Natural killer cell (primary cell): ENCODE measurements at regions not wholly inside any gene's neighbourhood (a gene's known extent, or its start where the extent isn't known, plus 50 kb on each side); places are given as distances from the start of the nearest gene placed in this dataset.

ENCODE experiments used
- ATAC-seq, 3 donors: fragments of 150-1000 bp in 2 of 3; fragments of 200-7000 bp in 1 of 3; cut with Tn5 transposase; 1 replicate in 1 of 3; 2 replicates in 2 of 3; pipeline ENCODE4 v1.10.0; 2021; ENCODE audit warnings: mild to moderate bottlenecking in 2 of 3, moderate library complexity in 2 of 3
- DNase-seq, 2 donors: peaks; one replicate each; pipeline versions ENCODE4 v3.0.0 to v3.0.0-alpha.2; 2013 to 2021; ENCODE audit warnings: mixed read lengths in 1 of 2
- H3K27ac ChIP-seq: one replicate; pipeline ENCODE4 v1.5.1; 2013; ENCODE audit warnings: mild to moderate bottlenecking, low read length
- H3K27me3 ChIP-seq: one replicate; pipeline ENCODE4 v1.6.1; 2013; ENCODE audit warnings: low read length; ENCODE audit not compliant: control insufficient read depth, insufficient read depth
- H3K36me3 ChIP-seq: one replicate; pipeline ENCODE4 v1.6.1; 2013; ENCODE audit warnings: low read length; ENCODE audit not compliant: control insufficient read depth, insufficient read depth
- H3K4me1 ChIP-seq: one replicate; pipeline ENCODE4 v1.6.1; 2013; ENCODE audit warnings: low read length; ENCODE audit not compliant: control insufficient read depth, insufficient read depth
- H3K4me3 ChIP-seq: one replicate; pipeline ENCODE4 v1.5.1; 2013; ENCODE audit warnings: low read length
- H3K9me3 ChIP-seq: one replicate; pipeline ENCODE4 v1.6.1; 2013; ENCODE audit warnings: low read length; ENCODE audit not compliant: control insufficient read depth, insufficient read depth
- H3K27ac Mint-ChIP-seq, 2 donors: one replicate each; pipeline ENCODE4 v1.8.0; 2022; ENCODE audit warnings: mild to moderate bottlenecking in 2 of 2, mixed read lengths in 2 of 2, moderate library complexity in 1 of 2
- H3K27me3 Mint-ChIP-seq, 2 donors: one replicate each; pipeline ENCODE4 v1.8.0; 2022; ENCODE audit warnings: low read depth in 2 of 2, mixed read lengths in 2 of 2
- H3K36me3 Mint-ChIP-seq: one replicate; pipeline ENCODE4 v1.8.0; 2022; ENCODE audit warnings: mixed read lengths
- H3K4me1 Mint-ChIP-seq, 2 donors: one replicate each; pipeline ENCODE4 v1.8.0; 2022; ENCODE audit warnings: mixed read lengths in 2 of 2
- H3K4me3 Mint-ChIP-seq: one replicate; pipeline ENCODE4 v1.8.0; 2022; ENCODE audit warnings: mild to moderate bottlenecking, moderate library complexity, mixed read lengths
- H3K9me3 Mint-ChIP-seq, 2 donors: one replicate each; pipeline ENCODE4 v1.8.0; 2022; ENCODE audit warnings: mixed read lengths in 2 of 2
- WGBS: methylation state at CpG from one replicate; pipeline ENCODE4 v1.1.7; 2013; ENCODE audit warnings: missing lambda C conversion rate; ENCODE audit not compliant: insufficient coverage; 5-methylcytosine and 5-hydroxymethylcytosine counted together
- intact Hi-C: fragments of 100-400 bp; cut with micrococcal nuclease; formaldehyde crosslinking; loops from one replicate; pipeline ENCODE4 v1.14.2; 2022
- TF ChIP-seq, protein P1 (sequence below): fragments of 200-600 bp; IDR thresholded peaks from one replicate; pipeline ENCODE4 v1.8.0; 2022; ENCODE audit warnings: antibody characterized with exemption

GRCh38 chr1:98102345-98103030 is 181.7 kb upstream of the DPYD start:
- Histone ChIP-seq H3K4me3 (no peak overlapping the region), H3K27ac (no peak overlapping the region), H3K36me3 (no peaks in the 10 kb centered on the region), H3K9me3 (no peaks in the 10 kb centered on the region), H3K4me1 (no peaks in the 10 kb centered on the region), H3K27me3 (no peaks in the 10 kb centered on the region)
- Mint-ChIP-seq H3K4me1 (no peaks in the 10 kb centered on the region), H3K9me3 (peaks cover 10% of the 10 kb centered on the region in 2 donors), H3K36me3 (peaks cover 12% of the 10 kb centered on the region), H3K27ac (no peak overlapping the region), H3K4me3 (no peak overlapping the region), H3K27me3 (peaks cover 0 to 5% of the 10 kb centered on the region in 2 donors)
- no peak for ATAC-seq
- TF ChIP-seq, protein P1, sequence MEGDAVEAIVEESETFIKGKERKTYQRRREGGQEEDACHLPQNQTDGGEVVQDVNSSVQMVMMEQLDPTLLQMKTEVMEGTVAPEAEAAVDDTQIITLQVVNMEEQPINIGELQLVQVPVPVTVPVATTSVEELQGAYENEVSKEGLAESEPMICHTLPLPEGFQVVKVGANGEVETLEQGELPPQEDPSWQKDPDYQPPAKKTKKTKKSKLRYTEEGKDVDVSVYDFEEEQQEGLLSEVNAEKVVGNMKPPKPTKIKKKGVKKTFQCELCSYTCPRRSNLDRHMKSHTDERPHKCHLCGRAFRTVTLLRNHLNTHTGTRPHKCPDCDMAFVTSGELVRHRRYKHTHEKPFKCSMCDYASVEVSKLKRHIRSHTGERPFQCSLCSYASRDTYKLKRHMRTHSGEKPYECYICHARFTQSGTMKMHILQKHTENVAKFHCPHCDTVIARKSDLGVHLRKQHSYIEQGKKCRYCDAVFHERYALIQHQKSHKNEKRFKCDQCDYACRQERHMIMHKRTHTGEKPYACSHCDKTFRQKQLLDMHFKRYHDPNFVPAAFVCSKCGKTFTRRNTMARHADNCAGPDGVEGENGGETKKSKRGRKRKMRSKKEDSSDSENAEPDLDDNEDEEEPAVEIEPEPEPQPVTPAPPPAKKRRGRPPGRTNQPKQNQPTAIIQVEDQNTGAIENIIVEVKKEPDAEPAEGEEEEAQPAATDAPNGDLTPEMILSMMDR: no peak
- intact Hi-C loops: no loop called here
- DNase-seq: no peak
- 84% methylated on average over 4 of the region's 4 CpGs for WGBS

- intact Hi-C loops: no loop called here
- Histone ChIP-seq H3K4me1 (no peaks in the 10 kb centered on the region), H3K9me3 (no peaks in the 10 kb centered on the region), H3K4me3 (no peak overlapping the region), H3K27me3 (no peaks in the 10 kb centered on the region), H3K27ac (no peak overlapping the region), H3K36me3 (no peaks in the 10 kb centered on the region)
- Mint-ChIP-seq H3K27me3 (peaks cover 0 to 5% of the 10 kb centered on the region in 2 donors), H3K4me1 (no peaks in the 10 kb centered on the region), H3K36me3 (peaks cover 5% of the 10 kb centered on the region), H3K4me3 (no peak overlapping the region), H3K27ac (no peak overlapping the region), H3K9me3 (peaks cover 5 to 6% of the 10 kb centered on the region in 2 donors)
- no CpG with 5 or more reads among the region's 2 CpGs for WGBS
- ATAC-seq (no peak), DNase-seq (no peak)
- TF ChIP-seq, protein P1: no peak
These were observed 180.5 kb upstream of the DPYD start for GRCh38 chr1:98101364-98101763.

GRCh38 chr1:98099501-98099900 is 178.7 kb upstream of the DPYD start:
- intact Hi-C loops: no loop called here
- DNase-seq (no peak), ATAC-seq (no peak)
- no peaks in the 10 kb centered on the region for H3K4me1 Mint-ChIP-seq
- no peaks in the 10 kb centered on the region for H3K36me3 Mint-ChIP-seq
- no peaks in the 10 kb centered on the region for H3K9me3 ChIP-seq
- WGBS: 86% methylated on average over 3 of the region's 3 CpGs
- H3K4me3 ChIP-seq: no peak overlapping the region
- H3K27ac Mint-ChIP-seq: no peak overlapping the region
- H3K27ac ChIP-seq: no peak overlapping the region
- H3K27me3 ChIP-seq: no peaks in the 10 kb centered on the region
- H3K36me3 ChIP-seq: no peaks in the 10 kb centered on the region
- no peak overlapping the region for H3K4me3 Mint-ChIP-seq
- no peaks in the 10 kb centered on the region for H3K4me1 ChIP-seq
- no peaks in the 10 kb centered on the region for H3K9me3 Mint-ChIP-seq
- H3K27me3 Mint-ChIP-seq: peaks cover 0 to 3% of the 10 kb centered on the region in 2 donors
- TF ChIP-seq, protein P1: no peak

DNA sequence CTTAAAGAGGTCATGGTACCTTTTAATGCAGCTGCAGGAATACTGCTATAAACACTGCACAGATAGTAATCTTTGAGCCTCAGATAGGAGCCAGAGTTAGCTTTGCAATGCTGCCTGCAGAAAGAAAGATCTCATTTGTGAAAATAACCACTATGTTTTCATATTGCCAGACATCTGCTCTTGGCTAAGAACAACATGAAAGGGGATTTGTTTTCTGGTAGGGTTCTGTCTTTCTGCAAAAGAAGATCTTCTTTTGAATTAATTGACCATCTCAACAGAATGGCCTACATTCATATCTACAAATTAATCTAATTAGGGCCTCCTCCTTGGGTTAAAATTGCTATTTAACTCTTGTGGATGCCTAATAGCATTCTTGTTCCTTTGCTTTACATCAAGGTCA is 177.6 kb upstream of the DPYD start:
- H3K4me3 Mint-ChIP-seq: no peak overlapping the region
- H3K36me3 Mint-ChIP-seq: no peaks in the 10 kb centered on the region
- no peaks in the 10 kb centered on the region for H3K4me1 Mint-ChIP-seq
- H3K9me3 Mint-ChIP-seq: no peaks in the 10 kb centered on the region
- H3K27ac Mint-ChIP-seq: no peak overlapping the region
- H3K36me3 ChIP-seq: no peaks in the 10 kb centered on the region
- DNase-seq (no peak), ATAC-seq (no peak)
- no peaks in the 10 kb centered on the region for H3K4me1 ChIP-seq
- H3K27me3 ChIP-seq: no peaks in the 10 kb centered on the region
- TF ChIP-seq, protein P1: no peak
- H3K9me3 ChIP-seq: no peaks in the 10 kb centered on the region
- no peak overlapping the region for H3K4me3 ChIP-seq
- intact Hi-C loops: no loop called here
- H3K27ac ChIP-seq: no peak overlapping the region
- H3K27me3 Mint-ChIP-seq: no peaks in the 10 kb centered on the region
